Liver (tissue), 8 donors: ENCODE measurements at regions not wholly inside any gene's neighbourhood (a gene's known extent, or its start where the extent isn't known, plus 50 kb on each side); places are given as distances from the start of the nearest gene placed in this dataset.

Experiments
- DNase-seq: peaks from one replicate; pipeline ENCODE4 v3.0.0-alpha.2; 2017; ENCODE audit warnings: low spot score
- H3K27ac ChIP-seq, 2 donors: one replicate each; pipeline ENCODE4 v1.7.0; 2013; ENCODE audit warnings: inconsistent platforms in 2 of 2, low read length in 2 of 2, control low read depth in 1 of 2, low read depth in 1 of 2, mild to moderate bottlenecking in 1 of 2
- H3K27me3 ChIP-seq, 4 donors: one replicate each; pipeline versions ENCODE4 v1.6.1 to v1.7.0; 2013; ENCODE audit warnings: low read length in 3 of 4, inconsistent platforms in 1 of 4, mild to moderate bottlenecking in 1 of 4, moderate library complexity in 1 of 4; ENCODE audit not compliant: control insufficient read depth in 4 of 4, insufficient read depth in 4 of 4
- H3K36me3 ChIP-seq, 4 donors: one replicate each; pipeline versions ENCODE4 v1.6.1 to v1.7.0; 2013; ENCODE audit warnings: low read length in 3 of 4, mild to moderate bottlenecking in 3 of 4, low read depth in 1 of 4, moderate library complexity in 1 of 4; ENCODE audit not compliant: control insufficient read depth in 4 of 4, insufficient read depth in 3 of 4
- H3K4me1 ChIP-seq, 4 donors: one replicate each; pipeline versions ENCODE4 v1.6.1 to v1.7.0; 2013; ENCODE audit warnings: low read length in 3 of 4, mild to moderate bottlenecking in 3 of 4, moderate library complexity in 1 of 4; ENCODE audit not compliant: control insufficient read depth in 4 of 4, insufficient read depth in 4 of 4
- H3K4me3 ChIP-seq, 3 donors: one replicate each; pipeline versions ENCODE4 v1.6.1 to v1.7.0; 2013; ENCODE audit warnings: low read length in 3 of 3, control low read depth in 1 of 3, low read depth in 1 of 3, mild to moderate bottlenecking in 1 of 3
- H3K9ac ChIP-seq, 2 donors: one replicate each; pipeline ENCODE4 v1.7.0; 2013; ENCODE audit warnings: low read length in 2 of 2, mild to moderate bottlenecking in 2 of 2, moderate library complexity in 2 of 2, control low read depth in 1 of 2, low read depth in 1 of 2
- H3K9me3 ChIP-seq, 4 donors: one replicate each; pipeline versions ENCODE4 v1.6.1 to v1.7.0; 2013; ENCODE audit warnings: low read length in 3 of 4; ENCODE audit not compliant: control insufficient read depth in 4 of 4
- EGR1 ChIP-seq, 2 donors: IDR thresholded peaks; 2 replicates each; pipeline ENCODE4 v1.6.1; 2016 to 2018; ENCODE audit warnings: antibody characterized with exemption in 2 of 2, low read depth in 2 of 2
- FOXA1 ChIP-seq: IDR thresholded peaks from 2 replicates; pipeline ENCODE4 v1.6.1; 2016; ENCODE audit warnings: antibody characterized with exemption
- FOXA2 ChIP-seq: IDR thresholded peaks from 2 replicates; pipeline ENCODE4 v1.6.1; 2016; ENCODE audit warnings: antibody characterized with exemption
- GABPA ChIP-seq, 2 donors: IDR thresholded peaks in 1 of 2; conservative IDR thresholded peaks in 1 of 2; 2 replicates each; pipeline ENCODE4 v1.6.1; 2016; ENCODE audit warnings: antibody characterized with exemption in 2 of 2, mild to moderate bottlenecking in 1 of 2, moderate library complexity in 1 of 2
- HNF4A ChIP-seq, 2 donors: conservative IDR thresholded peaks; 2 replicates each; pipeline ENCODE4 v1.6.1; 2016; ENCODE audit warnings: antibody characterized with exemption in 2 of 2, mild to moderate bottlenecking in 2 of 2
- HNF4G ChIP-seq: IDR thresholded peaks from 2 replicates; pipeline ENCODE4 v1.6.1; 2016; ENCODE audit warnings: antibody characterized with exemption
- JUND ChIP-seq, 2 donors: IDR thresholded peaks; 2 replicates each; pipeline ENCODE4 v1.6.1; 2016; ENCODE audit warnings: antibody characterized with exemption in 2 of 2
- NR2F2 ChIP-seq: IDR thresholded peaks from 2 replicates; pipeline ENCODE4 v1.6.1; 2016; ENCODE audit warnings: antibody characterized with exemption
- RAD21 ChIP-seq, 2 donors: IDR thresholded peaks; 2 replicates each; pipeline ENCODE4 v1.6.1; 2016; ENCODE audit warnings: antibody characterized with exemption in 2 of 2, mild to moderate bottlenecking in 2 of 2
- RXRA ChIP-seq, 2 donors: IDR thresholded peaks; 2 replicates each; pipeline ENCODE4 v1.6.1; 2017 to 2018; ENCODE audit warnings: antibody characterized with exemption in 2 of 2, mild to moderate bottlenecking in 1 of 2
- SP1 ChIP-seq: IDR thresholded peaks from 2 replicates; pipeline ENCODE4 v1.6.1; 2018; ENCODE audit warnings: antibody characterized with exemption, mild to moderate bottlenecking
- TAF1 ChIP-seq: conservative IDR thresholded peaks from 2 replicates; pipeline ENCODE4 v1.6.1; 2016; ENCODE audit warnings: antibody characterized with exemption, mild to moderate bottlenecking
- YY1 ChIP-seq: IDR thresholded peaks from 2 replicates; pipeline ENCODE4 v1.6.1; 2016; ENCODE audit warnings: antibody characterized with exemption, mild to moderate bottlenecking
- WGBS: extraction: QIAGEN DNeasy Blood & Tissue Kit; methylation state at CpG from one replicate; pipeline ENCODE4 v1.1.7; 2013; 5-methylcytosine and 5-hydroxymethylcytosine counted together
- TF ChIP-seq, protein P1 (sequence below): IDR thresholded peaks from 2 replicates; pipeline ENCODE4 v1.6.1; 2016; ENCODE audit warnings: antibody characterized with exemption
- TF ChIP-seq, protein P2 (sequence below): IDR thresholded peaks from 2 replicates; pipeline ENCODE4 v1.6.1; 2016; ENCODE audit warnings: antibody characterized with exemption
- TF ChIP-seq, protein P3 (sequence below): fragments of 150-350 bp; IDR thresholded peaks from 2 replicates; pipeline ENCODE4 v1.5.1; 2017; ENCODE audit warnings: improper control_type of control experiment, low read depth, low read length; ENCODE audit not compliant: missing input control
- TF ChIP-seq, protein P4 (sequence below): IDR thresholded peaks from 2 replicates; pipeline ENCODE4 v1.6.1; 2016; ENCODE audit warnings: antibody characterized with exemption, mild to moderate bottlenecking
- TF ChIP-seq, protein P5 (sequence below): IDR thresholded peaks from 2 replicates; pipeline ENCODE4 v1.6.1; 2016; ENCODE audit warnings: antibody characterized with exemption
- donor health status: healthy.
- donor health status: healthy.
- donor health status: healthy.
- donor health status: healthy.
- donor health status: healthy.

DNA sequence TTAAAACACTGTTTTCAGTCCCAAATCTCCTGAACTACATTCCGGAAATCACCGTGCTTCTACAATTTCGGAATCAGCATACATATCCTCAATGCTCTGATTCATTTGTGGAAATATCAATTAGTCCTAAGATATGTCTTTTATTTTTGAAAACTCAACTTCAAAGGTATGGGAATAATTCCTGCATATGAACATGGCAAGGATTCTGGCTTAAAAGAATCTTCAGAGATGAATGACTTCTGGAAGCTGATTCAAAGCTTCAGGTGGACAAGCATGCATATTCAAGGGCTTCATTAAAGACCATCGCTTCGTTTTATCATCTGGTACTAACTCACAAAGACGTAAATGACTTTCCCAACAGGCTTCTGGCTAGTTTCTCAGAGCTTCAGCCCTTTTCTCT, 246.0 kb upstream of the LRRN1 start:
- H3K4me1 ChIP-seq: no peaks in the 10 kb centered on the region
- H3K9ac ChIP-seq: no peak overlapping the region
- DNase-seq: no peak
- H3K27me3 ChIP-seq: no peaks in the 10 kb centered on the region
- peaks cover 0 to 1% (median 0%) of the 10 kb centered on the region in 4 donors for H3K9me3 ChIP-seq
- TF ChIP-seq HNF4A (conservative IDR thresholded peaks at IDR 0.05) (no peak), JUND (IDR thresholded peaks at IDR 0.05) (no peak), GABPA (IDR thresholded peaks at IDR 0.05 in 1 of 2, conservative IDR thresholded peaks at IDR 0.05 in 1 of 2) (no peak), FOXA2 (no peak), NR2F2 (no peak), RXRA (IDR thresholded peaks at IDR 0.05) (no peak), RAD21 (IDR thresholded peaks at IDR 0.05) (no peak), EGR1 (IDR thresholded peaks at IDR 0.05; ENCODE audit: low read depth in 2 of 2) (no peak), TAF1 (no peak), HNF4G (no peak), FOXA1 (no peak), SP1 (no peak), YY1 (no peak)
- TF ChIP-seq, protein P1, sequence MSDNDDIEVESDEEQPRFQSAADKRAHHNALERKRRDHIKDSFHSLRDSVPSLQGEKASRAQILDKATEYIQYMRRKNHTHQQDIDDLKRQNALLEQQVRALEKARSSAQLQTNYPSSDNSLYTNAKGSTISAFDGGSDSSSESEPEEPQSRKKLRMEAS: no peak
- TF ChIP-seq, protein P2, sequence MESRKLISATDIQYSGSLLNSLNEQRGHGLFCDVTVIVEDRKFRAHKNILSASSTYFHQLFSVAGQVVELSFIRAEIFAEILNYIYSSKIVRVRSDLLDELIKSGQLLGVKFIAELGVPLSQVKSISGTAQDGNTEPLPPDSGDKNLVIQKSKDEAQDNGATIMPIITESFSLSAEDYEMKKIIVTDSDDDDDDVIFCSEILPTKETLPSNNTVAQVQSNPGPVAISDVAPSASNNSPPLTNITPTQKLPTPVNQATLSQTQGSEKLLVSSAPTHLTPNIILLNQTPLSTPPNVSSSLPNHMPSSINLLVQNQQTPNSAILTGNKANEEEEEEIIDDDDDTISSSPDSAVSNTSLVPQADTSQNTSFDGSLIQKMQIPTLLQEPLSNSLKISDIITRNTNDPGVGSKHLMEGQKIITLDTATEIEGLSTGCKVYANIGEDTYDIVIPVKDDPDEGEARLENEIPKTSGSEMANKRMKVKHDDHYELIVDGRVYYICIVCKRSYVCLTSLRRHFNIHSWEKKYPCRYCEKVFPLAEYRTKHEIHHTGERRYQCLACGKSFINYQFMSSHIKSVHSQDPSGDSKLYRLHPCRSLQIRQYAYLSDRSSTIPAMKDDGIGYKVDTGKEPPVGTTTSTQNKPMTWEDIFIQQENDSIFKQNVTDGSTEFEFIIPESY: no peak
- TF ChIP-seq, protein P3, sequence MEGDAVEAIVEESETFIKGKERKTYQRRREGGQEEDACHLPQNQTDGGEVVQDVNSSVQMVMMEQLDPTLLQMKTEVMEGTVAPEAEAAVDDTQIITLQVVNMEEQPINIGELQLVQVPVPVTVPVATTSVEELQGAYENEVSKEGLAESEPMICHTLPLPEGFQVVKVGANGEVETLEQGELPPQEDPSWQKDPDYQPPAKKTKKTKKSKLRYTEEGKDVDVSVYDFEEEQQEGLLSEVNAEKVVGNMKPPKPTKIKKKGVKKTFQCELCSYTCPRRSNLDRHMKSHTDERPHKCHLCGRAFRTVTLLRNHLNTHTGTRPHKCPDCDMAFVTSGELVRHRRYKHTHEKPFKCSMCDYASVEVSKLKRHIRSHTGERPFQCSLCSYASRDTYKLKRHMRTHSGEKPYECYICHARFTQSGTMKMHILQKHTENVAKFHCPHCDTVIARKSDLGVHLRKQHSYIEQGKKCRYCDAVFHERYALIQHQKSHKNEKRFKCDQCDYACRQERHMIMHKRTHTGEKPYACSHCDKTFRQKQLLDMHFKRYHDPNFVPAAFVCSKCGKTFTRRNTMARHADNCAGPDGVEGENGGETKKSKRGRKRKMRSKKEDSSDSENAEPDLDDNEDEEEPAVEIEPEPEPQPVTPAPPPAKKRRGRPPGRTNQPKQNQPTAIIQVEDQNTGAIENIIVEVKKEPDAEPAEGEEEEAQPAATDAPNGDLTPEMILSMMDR: no peak
- TF ChIP-seq, protein P4, sequence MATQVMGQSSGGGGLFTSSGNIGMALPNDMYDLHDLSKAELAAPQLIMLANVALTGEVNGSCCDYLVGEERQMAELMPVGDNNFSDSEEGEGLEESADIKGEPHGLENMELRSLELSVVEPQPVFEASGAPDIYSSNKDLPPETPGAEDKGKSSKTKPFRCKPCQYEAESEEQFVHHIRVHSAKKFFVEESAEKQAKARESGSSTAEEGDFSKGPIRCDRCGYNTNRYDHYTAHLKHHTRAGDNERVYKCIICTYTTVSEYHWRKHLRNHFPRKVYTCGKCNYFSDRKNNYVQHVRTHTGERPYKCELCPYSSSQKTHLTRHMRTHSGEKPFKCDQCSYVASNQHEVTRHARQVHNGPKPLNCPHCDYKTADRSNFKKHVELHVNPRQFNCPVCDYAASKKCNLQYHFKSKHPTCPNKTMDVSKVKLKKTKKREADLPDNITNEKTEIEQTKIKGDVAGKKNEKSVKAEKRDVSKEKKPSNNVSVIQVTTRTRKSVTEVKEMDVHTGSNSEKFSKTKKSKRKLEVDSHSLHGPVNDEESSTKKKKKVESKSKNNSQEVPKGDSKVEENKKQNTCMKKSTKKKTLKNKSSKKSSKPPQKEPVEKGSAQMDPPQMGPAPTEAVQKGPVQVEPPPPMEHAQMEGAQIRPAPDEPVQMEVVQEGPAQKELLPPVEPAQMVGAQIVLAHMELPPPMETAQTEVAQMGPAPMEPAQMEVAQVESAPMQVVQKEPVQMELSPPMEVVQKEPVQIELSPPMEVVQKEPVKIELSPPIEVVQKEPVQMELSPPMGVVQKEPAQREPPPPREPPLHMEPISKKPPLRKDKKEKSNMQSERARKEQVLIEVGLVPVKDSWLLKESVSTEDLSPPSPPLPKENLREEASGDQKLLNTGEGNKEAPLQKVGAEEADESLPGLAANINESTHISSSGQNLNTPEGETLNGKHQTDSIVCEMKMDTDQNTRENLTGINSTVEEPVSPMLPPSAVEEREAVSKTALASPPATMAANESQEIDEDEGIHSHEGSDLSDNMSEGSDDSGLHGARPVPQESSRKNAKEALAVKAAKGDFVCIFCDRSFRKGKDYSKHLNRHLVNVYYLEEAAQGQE: no peak
- TF ChIP-seq, protein P5, sequence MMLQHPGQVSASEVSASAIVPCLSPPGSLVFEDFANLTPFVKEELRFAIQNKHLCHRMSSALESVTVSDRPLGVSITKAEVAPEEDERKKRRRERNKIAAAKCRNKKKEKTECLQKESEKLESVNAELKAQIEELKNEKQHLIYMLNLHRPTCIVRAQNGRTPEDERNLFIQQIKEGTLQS: no peak
- no peak overlapping the region for H3K4me3 ChIP-seq
- no peak overlapping the region for H3K27ac ChIP-seq
- 91% methylated on average over 6 of the region's 6 CpGs for WGBS
- H3K36me3 ChIP-seq: no peaks in the 10 kb centered on the region
